Ovary (tissue), 7 donors: ENCODE measurements at regions not wholly inside any gene's neighbourhood (a gene's known extent, or its start where the extent isn't known, plus 50 kb on each side); places are given as distances from the start of the nearest gene placed in this dataset.

Experiments
- DNase-seq, 5 donors: peaks; one replicate each; pipeline ENCODE4 v3.0.0-alpha.2; 2019 to 2020
- H3K27ac ChIP-seq, 2 donors: fragments of 200-600 bp; one replicate each; pipeline versions ENCODE4 v1.5.1 to v1.8.0; 2019 to 2022
- H3K27me3 ChIP-seq: fragments of 200-600 bp; one replicate; pipeline ENCODE4 v1.8.0; 2022
- H3K36me3 ChIP-seq: fragments of 200-600 bp; sonication (generic); one replicate; pipeline ENCODE4 v1.5.1; 2019
- H3K4me1 ChIP-seq: one replicate; pipeline ENCODE4 v1.8.1; 2013; ENCODE audit warnings: mild to moderate bottlenecking, moderate library complexity; ENCODE audit not compliant: insufficient read depth
- H3K4me3 ChIP-seq: fragments of 200-600 bp; sonication (generic); one replicate; pipeline ENCODE4 v1.5.1; 2017
- H3K9me3 ChIP-seq, 2 donors: fragments of 200-600 bp in 1 of 2; sonication (generic) in 1 of 2; one replicate each; pipeline versions ENCODE4 v1.5.1 to v1.8.1; 2013 to 2019; ENCODE audit warnings: mild to moderate bottlenecking in 1 of 2, moderate library complexity in 1 of 2
- EP300 ChIP-seq: sonication (generic); formaldehyde crosslinking; IDR thresholded peaks from one replicate; pipeline ENCODE4 v1.6.1; 2017; ENCODE audit warnings: antibody characterized with exemption
- POLR2A ChIP-seq: fragments of 450-650 bp; IDR thresholded peaks from one replicate; pipeline ENCODE4 v1.6.1; 2017; ENCODE audit warnings: antibody characterized with exemption, mild to moderate bottlenecking, moderate library complexity
- WGBS, 3 donors: extraction: QIAGEN DNeasy Blood & Tissue Kit in 1 of 3; methylation state at CpG; one replicate each; pipeline versions ENCODE4 v1.1.5 to v1.1.7; 2013 to 2017; 5-methylcytosine and 5-hydroxymethylcytosine counted together
- intact Hi-C, 4 donors: fragments of 100-400 bp; cut with DNase I; formaldehyde crosslinking; loops; one replicate each; pipeline versions ENCODE4 v1.11.0 to v1.15.1; 2022 to 2023
- TF ChIP-seq, protein P1 (sequence below), 3 donors: fragments of 450-650 bp in 2 of 3; fragments of 200-600 bp in 1 of 3; IDR thresholded peaks; one replicate each; pipeline versions ENCODE4 v1.5.1 to v1.8.0; 2016 to 2022; ENCODE audit warnings: antibody characterized with exemption in 3 of 3, mild to moderate bottlenecking in 1 of 3
- donor health status: DM: no; HTN: no; CAD: no; lungs with moderate emphysema.
- donor health status: DM: no; HTN: no; CAD: no.
- donor health status: Bipolar disorder and iron deficiency.
- donor health status: DM: no; HTN: no; CAD: no.
- donor health status: DM: yes; HTN: yes; CAD: no.

DNA sequence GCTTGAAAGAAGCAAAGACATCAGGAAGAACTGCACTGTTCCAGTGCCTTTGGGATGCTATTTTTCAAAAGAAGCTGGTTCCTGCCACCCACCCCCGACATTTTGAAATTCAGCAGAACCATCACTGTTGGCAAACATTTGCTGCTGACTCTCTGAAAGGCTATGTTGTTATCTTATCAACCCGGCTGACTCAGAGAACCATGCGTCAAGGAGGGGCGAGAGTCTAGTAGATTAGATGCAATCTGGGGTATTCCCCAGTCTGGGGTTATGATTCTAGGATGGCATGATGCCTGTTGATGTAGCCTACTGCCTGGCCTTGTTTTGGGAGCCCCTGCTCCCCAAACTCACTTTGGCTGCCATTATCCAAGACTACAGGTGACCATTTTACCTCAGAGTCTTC lies 267.8 kb upstream of the RUNX1 start:
- H3K36me3 ChIP-seq, result no peaks in the 10 kb centered on the region
- H3K4me3 ChIP-seq, result no peak overlapping the region
- DNase-seq, result no peak
- no peak for TF ChIP-seq POLR2A
- no peak for TF ChIP-seq EP300
- TF ChIP-seq, protein P1, sequence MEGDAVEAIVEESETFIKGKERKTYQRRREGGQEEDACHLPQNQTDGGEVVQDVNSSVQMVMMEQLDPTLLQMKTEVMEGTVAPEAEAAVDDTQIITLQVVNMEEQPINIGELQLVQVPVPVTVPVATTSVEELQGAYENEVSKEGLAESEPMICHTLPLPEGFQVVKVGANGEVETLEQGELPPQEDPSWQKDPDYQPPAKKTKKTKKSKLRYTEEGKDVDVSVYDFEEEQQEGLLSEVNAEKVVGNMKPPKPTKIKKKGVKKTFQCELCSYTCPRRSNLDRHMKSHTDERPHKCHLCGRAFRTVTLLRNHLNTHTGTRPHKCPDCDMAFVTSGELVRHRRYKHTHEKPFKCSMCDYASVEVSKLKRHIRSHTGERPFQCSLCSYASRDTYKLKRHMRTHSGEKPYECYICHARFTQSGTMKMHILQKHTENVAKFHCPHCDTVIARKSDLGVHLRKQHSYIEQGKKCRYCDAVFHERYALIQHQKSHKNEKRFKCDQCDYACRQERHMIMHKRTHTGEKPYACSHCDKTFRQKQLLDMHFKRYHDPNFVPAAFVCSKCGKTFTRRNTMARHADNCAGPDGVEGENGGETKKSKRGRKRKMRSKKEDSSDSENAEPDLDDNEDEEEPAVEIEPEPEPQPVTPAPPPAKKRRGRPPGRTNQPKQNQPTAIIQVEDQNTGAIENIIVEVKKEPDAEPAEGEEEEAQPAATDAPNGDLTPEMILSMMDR (IDR thresholded peaks at IDR 0.05), result no peak
- 60 to 74% (median 63%) methylated on average over 4 of the region's 4 CpGs for WGBS, 3 donors
- H3K9me3 ChIP-seq, result no peaks in the 10 kb centered on the region
- H3K27ac ChIP-seq, result no peak overlapping the region
- H3K4me1 ChIP-seq, result no peaks in the 10 kb centered on the region
- H3K27me3 ChIP-seq, result no peaks in the 10 kb centered on the region
- intact Hi-C loops, result no loop called here

- Histone ChIP-seq H3K4me1 (no peaks in the 10 kb centered on the region), H3K27me3 (no peaks in the 10 kb centered on the region), H3K4me3 (no peak overlapping the region), H3K9me3 (no peaks in the 10 kb centered on the region), H3K36me3 (no peaks in the 10 kb centered on the region), H3K27ac (no peak overlapping the region)
- TF ChIP-seq POLR2A (no peak), EP300 (no peak)
- TF ChIP-seq, protein P1 (IDR thresholded peaks at IDR 0.05), result no peak
- DNase-seq, result no peak
- intact Hi-C loops, result no loop called here
Observed at GRCh38 chr21:35316456-35316855, 267.4 kb upstream of the RUNX1 start.

- H3K36me3 ChIP-seq, result no peaks in the 10 kb centered on the region
- no peak for DNase-seq
- no peak for TF ChIP-seq POLR2A
- H3K27me3 ChIP-seq, result no peaks in the 10 kb centered on the region
- 48 to 56% (median 51%) methylated on average over 8 of the region's 8 CpGs for WGBS, 3 donors
- no peaks in the 10 kb centered on the region for H3K9me3 ChIP-seq
- no peaks in the 10 kb centered on the region for H3K4me1 ChIP-seq
- H3K27ac ChIP-seq, result no peak overlapping the region
- H3K4me3 ChIP-seq, result no peak overlapping the region
- intact Hi-C loops, result no loop called here
Observed at GRCh38 chr21:35314857-35315582, 265.9 kb upstream of the RUNX1 start.

DNA sequence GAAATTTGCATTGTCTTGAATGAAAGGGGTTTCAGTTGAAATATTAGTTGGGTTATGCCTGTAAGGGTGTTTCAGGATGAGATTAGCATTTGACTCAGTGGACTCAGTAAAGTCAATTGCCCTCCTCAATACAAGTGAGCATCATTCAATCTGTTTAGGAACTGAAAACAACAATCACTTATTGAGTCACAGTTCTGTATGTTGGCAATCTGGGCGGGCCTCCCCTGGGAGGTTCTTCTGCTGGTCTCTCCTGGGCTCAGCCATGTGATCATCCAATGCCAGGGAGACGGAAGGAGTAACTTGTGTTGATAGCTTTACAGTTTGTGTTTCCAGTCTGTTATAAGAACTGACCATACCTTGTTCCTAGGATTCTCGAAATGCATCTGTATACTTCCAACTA lies 262.9 kb upstream of the RUNX1 start:
- 93 to 95% (median 95%) methylated on average over 3 of the region's 3 CpGs for WGBS, 3 donors
- Histone ChIP-seq H3K27me3 (no peaks in the 10 kb centered on the region), H3K4me1 (no peaks in the 10 kb centered on the region), H3K9me3 (no peaks in the 10 kb centered on the region), H3K27ac (no peak overlapping the region), H3K4me3 (no peak overlapping the region), H3K36me3 (no peaks in the 10 kb centered on the region)
- intact Hi-C loops, result no loop called here
- TF ChIP-seq EP300 (no peak), POLR2A (no peak)
- TF ChIP-seq, protein P1 (IDR thresholded peaks at IDR 0.05), result no peak
- DNase-seq, result no peak

DNA sequence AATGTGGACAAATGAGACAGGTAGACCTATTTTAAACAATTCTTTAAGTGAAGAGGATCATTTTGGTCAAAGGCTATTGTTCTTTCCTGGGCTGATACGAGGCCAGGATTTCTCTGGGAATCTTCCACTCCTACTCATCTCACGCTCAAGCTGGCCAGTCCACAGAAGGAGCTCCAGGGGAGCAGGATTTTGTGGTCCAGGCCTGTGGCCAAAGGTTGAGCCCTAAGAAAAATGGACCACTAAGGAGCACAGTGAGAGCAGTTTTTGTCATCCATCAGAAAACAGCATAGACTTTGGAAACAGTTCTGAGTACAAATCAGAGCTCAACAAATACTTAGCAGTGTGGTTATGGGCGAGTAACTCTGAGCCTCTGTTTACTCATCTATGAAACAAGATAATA lies 260.2 kb upstream of the RUNX1 start:
- 47 to 64% (median 54%) methylated on average over 3 of the region's 3 CpGs for WGBS, 3 donors
- no peak for DNase-seq
- intact Hi-C loops, result no loop called here
- no peaks in the 10 kb centered on the region for H3K4me1 ChIP-seq
- TF ChIP-seq POLR2A (no peak), EP300 (no peak)
- TF ChIP-seq, protein P1 (IDR thresholded peaks at IDR 0.05), result no peak
- no peaks in the 10 kb centered on the region for H3K36me3 ChIP-seq
- H3K4me3 ChIP-seq, result no peak overlapping the region
- H3K27me3 ChIP-seq, result no peaks in the 10 kb centered on the region
- no peaks in the 10 kb centered on the region for H3K9me3 ChIP-seq
- no peak overlapping the region for H3K27ac ChIP-seq
